SK-N-MC (cell line): ENCODE measurements at regions not wholly inside any gene's neighbourhood (a gene's known extent, or its start where the extent isn't known, plus 50 kb on each side); places are given as distances from the start of the nearest gene placed in this dataset.

Source experiments
- EZH2 ChIP-seq: fragments of 200-600 bp; sonication (generic); IDR thresholded peaks from one replicate; pipeline ENCODE4 v1.6.1; 2017; ENCODE audit warnings: antibody characterized with exemption
- POLR2AphosphoS5 ChIP-seq: IDR thresholded peaks from 2 replicates; pipeline ENCODE4 v1.6.1; 2012; ENCODE audit warnings: mild to moderate bottlenecking, low read depth, low read length, borderline replicate concordance

DNA sequence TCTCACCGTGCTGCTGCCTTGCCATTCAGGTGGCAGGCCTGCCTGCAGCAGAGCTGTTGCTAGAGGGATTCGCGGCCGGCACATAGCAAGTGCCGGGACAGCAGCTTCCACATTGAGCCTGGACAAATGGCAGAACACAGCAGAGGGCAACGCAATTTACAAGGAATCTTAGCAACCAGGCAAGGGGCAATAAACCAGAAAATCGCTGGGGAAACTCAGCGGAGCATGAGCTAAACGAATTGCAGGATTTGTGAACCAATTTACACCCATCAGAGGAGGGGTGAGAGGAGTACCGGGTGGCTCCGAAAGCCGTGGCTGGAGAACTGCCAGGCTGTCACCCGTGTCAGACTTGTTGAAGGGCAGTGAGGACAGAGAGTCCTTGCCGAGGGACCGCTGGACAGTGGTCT lies 58.6 kb upstream of the LOXL4 start:
- TF ChIP-seq EZH2 (no peak), POLR2AphosphoS5 (no peak)
